SK-MEL-5 (cell line): ENCODE measurements at regions not wholly inside any gene's neighbourhood (a gene's known extent, or its start where the extent isn't known, plus 50 kb on each side); places are given as distances from the start of the nearest gene placed in this dataset.
"Not testable (repeated sequence)": the region's sequence is repeated elsewhere in the genome, so short reads cannot be mapped to it uniquely, and the experiment has no call there.

Source experiments
- DNase-seq: peaks from one replicate; pipeline ENCODE4 v3.0.0-alpha.2; 2016; ENCODE audit warnings: low read depth, low spot score
- in situ Hi-C: cut with HindIII; loops from 2 replicates; pipeline ENCODE4 v1.10.0; 2016; ENCODE audit warnings: low sequenced_read_pairs, high pct_unique_total_duplicates, low pct_unique_long_range_greater_than_20kb

GRCh38 chr3:10707400-10708215, 108.4 kb upstream of the SLC6A11 start:
- no peak for DNase-seq
- in situ Hi-C loops = no loop called here

DNA sequence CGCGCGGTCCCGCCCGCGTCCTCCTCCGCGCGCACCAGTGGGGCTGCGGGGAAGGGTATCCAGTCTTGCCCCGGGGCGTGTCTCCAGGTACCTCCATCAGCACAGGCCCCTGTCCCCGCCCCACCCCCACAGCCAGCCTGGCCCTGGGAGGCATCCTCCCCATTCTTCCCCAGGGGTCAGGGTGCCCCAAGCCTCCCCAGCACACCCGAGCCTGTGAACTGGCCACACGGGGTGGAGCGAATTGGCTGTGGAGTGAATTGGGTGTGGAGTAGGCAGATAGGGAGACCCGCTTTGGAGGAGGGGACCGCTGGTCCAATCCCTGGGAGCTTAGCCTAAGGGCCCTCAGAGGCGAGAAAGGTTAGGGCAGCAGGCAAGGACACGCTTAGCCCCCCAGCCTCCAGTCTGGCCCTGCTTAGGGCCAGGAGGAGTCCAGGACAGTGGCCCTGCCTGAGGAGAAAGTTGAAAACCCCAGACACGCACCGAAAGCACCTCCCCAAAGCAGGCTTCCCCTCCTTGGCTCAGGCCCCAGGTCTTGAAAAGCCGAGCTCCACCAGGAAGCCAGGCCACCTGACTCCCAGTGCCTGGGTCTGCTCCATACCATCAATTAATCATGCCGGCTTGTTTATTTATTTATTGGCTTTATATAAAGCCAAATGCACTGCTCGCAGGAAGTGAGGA, 107.7 kb upstream of the SLC6A11 start:
- DNase-seq = no peak
- in situ Hi-C loops = no loop called here

- DNase-seq = peak; percentile 10
- in situ Hi-C loops = no loop called here
Observed at GRCh38 chr3:10709110-10709781, 106.8 kb upstream of the SLC6A11 start.

- in situ Hi-C loops = no loop called here
- no peak for DNase-seq
Observed at GRCh38 chr3:10712121-10712520, 103.9 kb upstream of the SLC6A11 start.

DNA sequence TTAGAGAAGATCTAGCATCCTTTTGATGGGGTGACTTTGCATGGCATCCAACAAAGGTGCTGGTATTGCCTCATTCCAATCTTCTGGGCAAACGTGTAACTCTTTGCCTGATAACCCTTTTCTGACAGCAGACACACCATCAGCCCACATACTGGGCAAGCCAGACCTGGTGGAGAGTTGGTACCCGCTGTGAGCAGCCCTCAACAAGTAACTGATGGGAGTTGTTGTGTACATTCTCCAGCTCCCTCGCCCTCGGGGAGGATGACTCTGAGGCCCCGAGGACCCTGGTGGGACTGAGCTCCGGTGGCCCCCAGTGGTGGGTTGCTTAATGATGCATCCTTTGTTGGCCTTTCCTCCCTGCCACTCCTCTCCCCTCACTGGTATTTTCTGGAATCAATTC, 102.4 kb upstream of the SLC6A11 start:
- DNase-seq = no peak
- in situ Hi-C loops = no loop called here

- DNase-seq = no peak
- in situ Hi-C loops = no loop called here
Observed at GRCh38 chr3:10715886-10716285, 100.1 kb upstream of the SLC6A11 start.

GRCh38 chr3:10716964-10717363, 99.1 kb upstream of the SLC6A11 start:
- in situ Hi-C loops = no loop called here
- DNase-seq = no peak

GRCh38 chr3:10717756-10718155, 98.3 kb upstream of the SLC6A11 start:
- in situ Hi-C loops = no loop called here
- DNase-seq = no peak

DNA sequence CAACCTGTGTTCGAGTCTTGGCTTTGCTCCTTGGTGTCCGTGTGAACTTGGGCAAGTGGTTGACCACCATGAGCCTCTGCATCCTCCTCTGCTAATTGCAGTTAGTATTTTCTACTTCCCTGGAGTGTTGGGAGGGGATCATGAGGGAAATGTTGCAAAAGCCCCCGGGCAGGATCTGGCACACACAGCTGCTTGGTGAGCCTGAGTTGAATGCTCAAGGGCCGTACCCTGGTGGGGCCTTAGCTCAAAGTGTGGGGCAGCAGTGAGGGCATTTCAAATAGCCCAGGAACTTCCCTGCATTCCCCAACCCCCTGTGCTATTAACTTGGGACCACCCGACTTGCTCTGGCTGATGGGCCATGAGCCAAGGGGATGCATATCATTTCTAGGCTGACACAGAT, 94.9 kb upstream of the SLC6A11 start:
- DNase-seq = no peak
- in situ Hi-C loops = no loop called here

GRCh38 chr3:10722911-10723310, 93.1 kb upstream of the SLC6A11 start:
- in situ Hi-C loops = no loop called here
- no peak for DNase-seq

DNA sequence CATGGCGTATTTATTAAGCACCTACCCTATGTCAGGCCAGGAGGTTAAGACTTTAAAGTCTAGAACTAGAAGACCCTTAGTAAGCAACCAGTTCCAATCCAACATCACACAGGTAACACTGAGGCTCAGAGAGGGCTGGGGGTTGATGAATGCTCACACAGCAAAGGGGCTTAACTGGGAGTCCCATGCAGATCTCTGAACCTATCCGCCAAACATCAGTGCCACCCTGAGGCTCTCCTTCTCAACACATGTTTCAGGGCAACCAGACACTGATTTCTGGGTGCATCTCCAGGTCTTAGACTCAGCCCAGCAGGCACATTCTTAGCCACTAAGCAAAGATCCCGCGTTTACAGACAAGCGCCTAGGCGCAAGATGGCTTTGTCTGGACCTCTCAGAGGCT, 92.0 kb upstream of the SLC6A11 start:
- in situ Hi-C loops = no loop called here

GRCh38 chr3:10725067-10725466, 91.0 kb upstream of the SLC6A11 start:
- no peak for DNase-seq
- in situ Hi-C loops = no loop called here

More for the DNA sequence above, 92.0 kb upstream of the SLC6A11 start:
- DNase-seq = no peak

DNA sequence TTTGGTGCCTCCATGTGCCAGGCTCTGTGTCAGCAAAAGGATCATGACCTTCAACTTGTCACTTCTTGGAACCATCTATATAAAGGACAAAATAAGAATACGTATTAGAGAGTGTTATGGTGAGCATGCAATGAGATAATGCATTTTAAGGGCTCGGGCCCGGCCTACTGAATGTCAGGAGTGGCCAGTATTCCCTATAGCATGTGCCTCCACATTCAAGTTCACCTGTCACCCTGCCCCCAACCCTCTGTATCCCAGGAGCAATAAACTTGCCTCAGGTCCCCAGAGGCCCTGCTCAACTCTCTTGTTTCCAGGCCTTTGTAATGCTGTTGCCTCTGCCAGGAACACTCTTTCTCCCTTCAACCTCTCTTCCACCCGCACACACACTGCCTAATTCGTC, 90.2 kb upstream of the SLC6A11 start:
- no peak for DNase-seq
- in situ Hi-C loops = no loop called here

GRCh38 chr3:10726787-10727186, 89.2 kb upstream of the SLC6A11 start:
- in situ Hi-C loops = no loop called here
- DNase-seq = no peak

DNA sequence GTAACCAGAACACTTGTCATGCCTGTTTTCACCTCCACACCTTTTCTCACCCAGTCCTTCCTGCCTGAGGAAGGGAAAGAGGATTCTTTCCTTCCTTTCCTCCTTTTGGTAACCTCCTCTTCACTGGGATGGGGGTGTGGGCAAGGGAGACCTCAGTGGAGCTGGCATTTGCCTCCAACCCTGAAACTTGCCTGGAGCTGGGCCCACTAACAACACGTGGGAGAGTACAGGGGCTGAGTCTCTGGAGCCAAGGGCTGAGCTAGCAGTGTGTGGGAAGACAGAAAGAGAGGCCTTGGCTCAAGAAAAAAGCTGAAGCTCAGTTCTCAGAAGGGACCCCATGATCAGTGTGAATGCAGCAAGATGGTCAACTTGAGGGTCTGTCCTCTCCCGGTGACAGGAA, 86.6 kb upstream of the SLC6A11 start:
- in situ Hi-C loops = no loop called here
- no peak for DNase-seq

DNA sequence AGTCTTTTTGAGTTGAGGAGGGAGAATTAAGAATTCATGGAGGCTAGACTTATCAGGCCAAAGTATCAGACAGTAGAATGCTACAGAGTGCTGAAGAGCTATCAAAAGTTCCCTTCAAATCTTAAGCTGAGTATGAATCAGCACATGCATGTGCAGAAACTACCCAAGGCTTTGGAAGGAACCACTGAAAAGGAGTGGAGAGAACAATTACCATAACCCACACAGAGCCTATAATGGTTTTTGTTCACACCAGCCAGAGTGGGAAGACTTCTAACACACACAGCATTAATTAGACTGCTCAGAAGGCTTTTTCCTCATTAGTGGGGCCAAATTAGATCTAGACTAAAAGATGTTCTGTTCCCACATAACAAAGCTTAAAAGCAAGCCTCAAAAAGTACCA, 83.7 kb upstream of the SLC6A11 start:
- in situ Hi-C loops = no loop called here
- DNase-seq = no peak

DNA sequence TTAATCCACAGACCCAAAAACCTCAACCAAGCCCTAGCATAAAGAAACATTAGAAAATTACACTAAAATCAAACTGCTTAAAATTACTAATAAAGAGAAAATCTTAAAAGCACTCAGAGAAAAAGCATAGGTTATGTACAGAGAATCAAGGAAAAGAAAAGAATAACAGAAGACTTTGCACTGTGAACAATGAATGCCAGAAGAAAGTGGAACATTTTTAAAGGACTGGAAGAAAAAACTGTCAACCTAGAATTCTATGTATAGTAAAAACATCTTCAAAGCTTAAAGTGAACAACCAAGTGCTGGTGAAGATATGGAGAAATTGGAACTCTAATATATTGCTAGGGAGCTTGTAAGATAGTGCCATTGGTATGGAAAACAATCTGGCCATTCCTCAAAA, 82.7 kb upstream of the SLC6A11 start:
- in situ Hi-C loops = no loop called here
- no peak for DNase-seq

DNA sequence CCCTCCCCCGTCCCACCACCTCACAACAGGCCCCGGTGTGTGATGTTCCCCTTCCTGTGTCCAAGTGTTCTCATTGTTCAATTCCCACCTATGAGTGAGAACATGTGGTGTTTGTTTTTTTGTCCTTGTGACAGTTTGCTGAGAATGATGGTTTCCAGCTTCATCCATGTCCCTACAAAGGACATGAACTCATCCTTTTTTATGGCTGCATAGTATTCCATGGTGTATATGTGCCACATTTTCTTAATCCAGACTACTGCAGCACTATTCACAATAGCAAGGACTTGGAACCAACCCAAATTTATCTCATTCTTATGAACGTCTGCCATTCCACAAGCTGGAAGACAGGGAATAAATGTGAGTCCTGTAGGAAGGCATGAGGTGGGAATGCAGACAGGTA, 79.6 kb upstream of the SLC6A11 start:
- in situ Hi-C loops, DNase-seq: not testable (repeated sequence)

DNA sequence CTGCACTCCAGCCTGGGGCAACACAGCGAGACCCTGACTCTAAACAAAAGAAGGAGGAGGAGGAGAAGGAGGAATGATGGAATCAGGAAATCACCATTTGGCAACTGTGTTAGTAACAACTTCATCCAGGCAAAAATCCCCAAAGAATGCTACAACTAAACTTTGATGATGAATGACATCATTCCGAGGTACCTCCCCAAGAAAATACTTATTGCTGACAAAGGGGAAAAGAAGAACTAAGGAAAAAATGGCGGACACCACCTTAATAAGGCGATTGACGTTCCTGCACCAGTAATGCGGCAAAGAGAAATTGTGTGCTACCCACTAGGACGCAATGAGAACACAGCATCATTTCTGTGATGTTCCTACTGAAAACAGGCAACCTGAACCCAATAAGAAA, 78.2 kb upstream of the SLC6A11 start:
- in situ Hi-C loops = no loop called here
- DNase-seq = no peak
